ENCODE measurements at regions not wholly inside any gene's neighbourhood (a gene's known extent, or its start where the extent isn't known, plus 50 kb on each side); places are given as distances from the start of the nearest gene placed in this dataset.
A peak's percentile ranks its signal among the peaks of the same experiment; 100 is the strongest.

GRCh38 chr1:168468822-168469221, 75.0 kb downstream of the XCL2 start:
- Histone ChIP-seq H2BK5ac (ENCODE audit: low read depth, low read length, poor library complexity, severe bottlenecking) (no peak overlapping the region), H2AK5ac (ENCODE audit: low read depth, low read length) (no peak overlapping the region), H3K23ac (ENCODE audit: low read depth, low read length) (no peak overlapping the region), H3K27ac (ENCODE audit: insufficient read depth, low read length) (no peak overlapping the region), H3K9me1 (ENCODE audit: insufficient read depth, low read length) (no peaks in the 10 kb centered on the region), H4K5ac (ENCODE audit: low read depth, low read length) (peak overlapping the region; percentile 51; the same call in 1 of the 2 replicates), H3K9ac (ENCODE audit: low read depth, low read length) (no peak overlapping the region), H4K20me1 (ENCODE audit: insufficient read depth, low read length) (no peaks in the 10 kb centered on the region), H3K4ac (ENCODE audit: low read depth, low read length) (no peak overlapping the region), H3K4me1 (ENCODE audit: control insufficient read depth, insufficient read depth, low read length) (peaks cover 2% of the 10 kb centered on the region), H3K27me3 (ENCODE audit: control insufficient read depth, insufficient read depth, low read length) (no peaks in the 10 kb centered on the region), H2AFZ (replicated peaks; ENCODE audit: low read length, poor library complexity) (no peak overlapping the region), H4K8ac (ENCODE audit: low read depth in 2 of 2, low read length in 2 of 2) (no peak overlapping the region), H2BK120ac (ENCODE audit: low read depth, low read length) (no peak overlapping the region), H2BK15ac (ENCODE audit: low read depth, low read length) (no peak overlapping the region), H4K91ac (ENCODE audit: insufficient read depth, low read depth, low read length) (no peak overlapping the region; the same call in 1 of the 2 replicates), H3K56ac (ENCODE audit: extremely low read depth, insufficient read depth, low read length) (no peak overlapping the region), H3K4me3 (ENCODE audit: insufficient read depth, low read depth, low read length) (no peak overlapping the region), H3K9me3 (ENCODE audit: control insufficient read depth, insufficient read depth, low read length) (no peaks in the 10 kb centered on the region), H3K79me1 (ENCODE audit: low read depth in 1 of 2, low read length in 2 of 2) (no peaks in the 10 kb centered on the region), H2BK20ac (ENCODE audit: low read depth, low read length) (no peak overlapping the region), H3K18ac (ENCODE audit: low read depth, low read length) (peak overlapping the region; percentile 54; the same call in 1 of the 2 replicates), H3K4me2 (ENCODE audit: low read depth, low read length) (no peak overlapping the region), H3K14ac (replicated peaks; ENCODE audit: low read depth, low read length) (no peak overlapping the region), H2AK9ac (replicated peaks; ENCODE audit: low read depth, low read length, poor library complexity) (no peak overlapping the region), H3K36me3 (ENCODE audit: control insufficient read depth, insufficient read depth, low read length) (no peaks in the 10 kb centered on the region)
- ATAC-seq (ENCODE audit: low read depth) = no peak
- CTCF ChIA-PET = interaction anchor here (0.5 to 1.4 kb wide), 2 partner anchors 11 to 16 kb away, joined by 3 read pairs; no protein-coding TSS in a partner anchor
- TF ChIP-seq MXI1 (IDR thresholded peaks at IDR 0.05; ENCODE audit: borderline replicate concordance, low read depth, low read length) (no peak), CTCF (conservative IDR thresholded peaks at IDR 0.05; ENCODE audit: low read depth, low read length) (no peak)
- intact Hi-C loops (cut with micrococcal nuclease) (loop anchor here (5.0 kb wide), 1 partner anchor 762 kb away; no protein-coding TSS in a partner anchor), in situ Hi-C loops (cut with MboI; ENCODE audit: low sequenced_read_pairs) (no loop called here), dilution Hi-C loops (cut with HindIII; ENCODE audit: low sequenced_read_pairs, unreplicated experiment) (no loop called here)
- DNase-seq = no peak
- no TSS peak for BruUV-seq (replicated peaks)
- POLR2A ChIA-PET (ENCODE audit: unreplicated experiment) = no interaction called here
